Natural killer cell (primary cell): ENCODE measurements at regions not wholly inside any gene's neighbourhood (a gene's known extent, or its start where the extent isn't known, plus 50 kb on each side); places are given as distances from the start of the nearest gene placed in this dataset.

Source experiments
- ATAC-seq, 3 donors: fragments of 150-1000 bp in 2 of 3; fragments of 200-7000 bp in 1 of 3; cut with Tn5 transposase; 1 replicate in 1 of 3; 2 replicates in 2 of 3; pipeline ENCODE4 v1.10.0; 2021; ENCODE audit warnings: mild to moderate bottlenecking in 2 of 3, moderate library complexity in 2 of 3
- DNase-seq, 2 donors: peaks; one replicate each; pipeline versions ENCODE4 v3.0.0 to v3.0.0-alpha.2; 2013 to 2021; ENCODE audit warnings: mixed read lengths in 1 of 2
- H3K27ac ChIP-seq: one replicate; pipeline ENCODE4 v1.5.1; 2013; ENCODE audit warnings: mild to moderate bottlenecking, low read length
- H3K27me3 ChIP-seq: one replicate; pipeline ENCODE4 v1.6.1; 2013; ENCODE audit warnings: low read length; ENCODE audit not compliant: control insufficient read depth, insufficient read depth
- H3K36me3 ChIP-seq: one replicate; pipeline ENCODE4 v1.6.1; 2013; ENCODE audit warnings: low read length; ENCODE audit not compliant: control insufficient read depth, insufficient read depth
- H3K4me1 ChIP-seq: one replicate; pipeline ENCODE4 v1.6.1; 2013; ENCODE audit warnings: low read length; ENCODE audit not compliant: control insufficient read depth, insufficient read depth
- H3K4me3 ChIP-seq: one replicate; pipeline ENCODE4 v1.5.1; 2013; ENCODE audit warnings: low read length
- H3K9me3 ChIP-seq: one replicate; pipeline ENCODE4 v1.6.1; 2013; ENCODE audit warnings: low read length; ENCODE audit not compliant: control insufficient read depth, insufficient read depth
- H3K27ac Mint-ChIP-seq, 2 donors: one replicate each; pipeline ENCODE4 v1.8.0; 2022; ENCODE audit warnings: mild to moderate bottlenecking in 2 of 2, mixed read lengths in 2 of 2, moderate library complexity in 1 of 2
- H3K27me3 Mint-ChIP-seq, 2 donors: one replicate each; pipeline ENCODE4 v1.8.0; 2022; ENCODE audit warnings: low read depth in 2 of 2, mixed read lengths in 2 of 2
- H3K36me3 Mint-ChIP-seq: one replicate; pipeline ENCODE4 v1.8.0; 2022; ENCODE audit warnings: mixed read lengths
- H3K4me1 Mint-ChIP-seq, 2 donors: one replicate each; pipeline ENCODE4 v1.8.0; 2022; ENCODE audit warnings: mixed read lengths in 2 of 2
- H3K4me3 Mint-ChIP-seq: one replicate; pipeline ENCODE4 v1.8.0; 2022; ENCODE audit warnings: mild to moderate bottlenecking, moderate library complexity, mixed read lengths
- H3K9me3 Mint-ChIP-seq, 2 donors: one replicate each; pipeline ENCODE4 v1.8.0; 2022; ENCODE audit warnings: mixed read lengths in 2 of 2
- CTCF ChIP-seq: fragments of 200-600 bp; IDR thresholded peaks from one replicate; pipeline ENCODE4 v1.8.0; 2022; ENCODE audit warnings: antibody characterized with exemption
- WGBS: methylation state at CpG from one replicate; pipeline ENCODE4 v1.1.7; 2013; ENCODE audit warnings: missing lambda C conversion rate; ENCODE audit not compliant: insufficient coverage; 5-methylcytosine and 5-hydroxymethylcytosine counted together
- intact Hi-C: fragments of 100-400 bp; cut with micrococcal nuclease; formaldehyde crosslinking; loops from one replicate; pipeline ENCODE4 v1.14.2; 2022

- no peak for TF ChIP-seq CTCF
- no peaks in the 10 kb centered on the region for H3K27me3 ChIP-seq
- no peaks in the 10 kb centered on the region for H3K9me3 Mint-ChIP-seq
- no peaks in the 10 kb centered on the region for H3K4me1 Mint-ChIP-seq
- no peak overlapping the region for H3K27ac Mint-ChIP-seq
- no peak for DNase-seq
- intact Hi-C loops: no loop called here
- peaks cover 0 to 8% of the 10 kb centered on the region in 2 donors for H3K27me3 Mint-ChIP-seq
- H3K4me3 Mint-ChIP-seq: no peak overlapping the region
- H3K4me3 ChIP-seq: no peak overlapping the region
- no peak for ATAC-seq
- 86% methylated on average over 4 of the region's 4 CpGs for whole genome bisulfite sequencing
- no peaks in the 10 kb centered on the region for H3K9me3 ChIP-seq
- no peak overlapping the region for H3K27ac ChIP-seq
- H3K4me1 ChIP-seq: no peaks in the 10 kb centered on the region
- no peaks in the 10 kb centered on the region for H3K36me3 ChIP-seq
- H3K36me3 Mint-ChIP-seq: no peaks in the 10 kb centered on the region
Measured at GRCh38 chr1:201612645-201613044, 73.7 kb downstream of the NAV1 start.

- H3K4me3 ChIP-seq: no peak overlapping the region
- intact Hi-C loops: no loop called here
- TF ChIP-seq CTCF: no peak
Measured at GRCh38 chr1:201614262-201615015, 75.5 kb downstream of the NAV1 start.

GRCh38 chr1:201617157-201617556 is 78.2 kb downstream of the NAV1 start:
- WGBS: 92% methylated on average over 3 of the region's 3 CpGs
- no peaks in the 10 kb centered on the region for H3K36me3 Mint-ChIP-seq
- Histone ChIP-seq H3K27ac (no peak overlapping the region), H3K4me3 (no peak overlapping the region), H3K27me3 (no peaks in the 10 kb centered on the region), H3K4me1 (no peaks in the 10 kb centered on the region), H3K9me3 (no peaks in the 10 kb centered on the region), H3K36me3 (no peaks in the 10 kb centered on the region)
- no peaks in the 10 kb centered on the region for H3K9me3 Mint-ChIP-seq
- DNase-seq (no peak), ATAC-seq (no peak)
- TF ChIP-seq CTCF: no peak
- no peaks in the 10 kb centered on the region for H3K4me1 Mint-ChIP-seq
- H3K27me3 Mint-ChIP-seq: peaks cover 5 to 8% of the 10 kb centered on the region in 2 donors
- H3K27ac Mint-ChIP-seq: no peak overlapping the region
- intact Hi-C loops: no loop called here
- no peak overlapping the region for H3K4me3 Mint-ChIP-seq

More at GRCh38 chr1:201614262-201615015, 75.5 kb downstream of the NAV1 start:
- Mint-ChIP-seq H3K27me3 (peaks cover under 1 to 8% of the 10 kb centered on the region in 2 donors), H3K4me1 (no peaks in the 10 kb centered on the region), H3K27ac (no peak overlapping the region), H3K4me3 (no peak overlapping the region), H3K36me3 (no peaks in the 10 kb centered on the region), H3K9me3 (no peaks in the 10 kb centered on the region)
- H3K36me3 ChIP-seq: no peaks in the 10 kb centered on the region
- DNase-seq (no peak), ATAC-seq (no peak)
- WGBS: 63% methylated on average over 21 of the region's 22 CpGs
- no peaks in the 10 kb centered on the region for H3K4me1 ChIP-seq
- H3K9me3 ChIP-seq: no peaks in the 10 kb centered on the region
- no peaks in the 10 kb centered on the region for H3K27me3 ChIP-seq
- no peak overlapping the region for H3K27ac ChIP-seq

- Histone ChIP-seq H3K4me1 (no peaks in the 10 kb centered on the region), H3K27ac (no peak overlapping the region), H3K9me3 (no peaks in the 10 kb centered on the region), H3K4me3 (no peak overlapping the region), H3K36me3 (no peaks in the 10 kb centered on the region), H3K27me3 (no peaks in the 10 kb centered on the region)
- H3K4me3 Mint-ChIP-seq: no peak overlapping the region
- H3K9me3 Mint-ChIP-seq: no peaks in the 10 kb centered on the region
- intact Hi-C loops: no loop called here
- WGBS: 100% methylated on average over 3 of the region's 3 CpGs
- DNase-seq (no peak), ATAC-seq (no peak)
- no peaks in the 10 kb centered on the region for H3K36me3 Mint-ChIP-seq
- TF ChIP-seq CTCF: no peak
- H3K27me3 Mint-ChIP-seq: peaks cover 7 to 8% of the 10 kb centered on the region in 2 donors
- H3K27ac Mint-ChIP-seq: no peak overlapping the region
- H3K4me1 Mint-ChIP-seq: no peaks in the 10 kb centered on the region
Measured at GRCh38 chr1:201618389-201618788, 79.5 kb downstream of the NAV1 start.
